Fibroblast of the aortic adventitia (primary cell): ENCODE measurements at regions not wholly inside any gene's neighbourhood (a gene's known extent, or its start where the extent isn't known, plus 50 kb on each side); places are given as distances from the start of the nearest gene placed in this dataset.

Experiments
- DNase-seq: peaks from one replicate; pipeline ENCODE4 v3.0.0-alpha.2; 2010; ENCODE audit warnings: low read depth
- H3K4me3 ChIP-seq: 2 replicates; pipeline ENCODE4 v1.5.1; 2011; ENCODE audit warnings: low read depth, mild to moderate bottlenecking, control low read depth, low read length, moderate library complexity
- CTCF ChIP-seq: IDR thresholded peaks from 2 replicates; pipeline ENCODE4 v1.5.1; 2011; ENCODE audit warnings: mild to moderate bottlenecking, low read length, control low read depth, inconsistent platforms; ENCODE audit not compliant: insufficient read depth

GRCh38 chr6:163985710-163986109 lies 571.2 kb downstream of the QKI start:
- no peak for DNase-seq
- TF ChIP-seq CTCF: no peak
- H3K4me3 ChIP-seq: no peak overlapping the region

DNA sequence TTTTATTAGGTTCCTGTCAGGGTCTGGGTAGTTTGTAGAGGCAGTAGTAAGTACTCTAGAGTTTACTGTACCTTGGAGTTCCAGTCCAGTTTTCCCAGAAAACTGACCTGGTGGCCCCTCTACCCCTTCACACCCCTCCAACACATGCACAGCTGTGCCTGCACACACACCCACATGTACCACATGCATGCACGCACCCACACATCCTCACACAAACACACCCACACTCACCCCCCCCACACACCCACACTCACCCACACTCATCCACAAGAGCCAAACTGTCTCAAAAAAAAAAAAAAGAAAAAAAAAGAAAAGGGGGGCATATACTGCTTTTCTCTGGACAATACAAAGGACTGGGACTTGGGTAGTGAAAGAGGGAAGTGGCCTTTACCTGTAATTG lies 570.5 kb downstream of the QKI start:
- no peak for TF ChIP-seq CTCF
- no peak for DNase-seq
- H3K4me3 ChIP-seq: no peak overlapping the region

GRCh38 chr6:163984124-163984936 lies 569.8 kb downstream of the QKI start:
- H3K4me3 ChIP-seq: no peak overlapping the region
- no peak for TF ChIP-seq CTCF
- no peak for DNase-seq

DNA sequence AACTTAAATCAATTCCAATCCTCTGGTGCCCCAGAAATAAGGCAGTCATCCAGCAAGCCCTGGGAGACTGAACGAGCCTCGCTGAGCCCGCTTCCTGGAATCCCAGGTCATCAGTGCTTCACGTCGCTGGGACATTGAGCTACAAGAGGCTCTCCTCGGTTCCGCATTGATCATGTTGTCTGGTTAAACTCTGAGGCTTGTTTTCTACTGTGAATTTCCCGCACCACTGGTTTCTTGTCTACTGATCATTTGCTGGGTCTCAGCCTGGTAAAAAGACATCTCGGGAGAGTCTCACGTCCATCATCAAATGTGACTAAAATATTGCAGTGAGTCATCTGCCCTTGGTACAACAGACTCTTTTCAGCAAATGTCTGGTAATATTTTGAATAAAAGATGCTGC lies 569.2 kb downstream of the QKI start:
- DNase-seq: no peak
- TF ChIP-seq CTCF: no peak
- H3K4me3 ChIP-seq: no peak overlapping the region

GRCh38 chr6:163974322-163974721 lies 559.8 kb downstream of the QKI start:
- DNase-seq: no peak
- H3K4me3 ChIP-seq: no peak overlapping the region
- no peak for TF ChIP-seq CTCF

GRCh38 chr6:163971841-163972838 lies 557.6 kb downstream of the QKI start:
- DNase-seq: no peak

More at GRCh38 chr6:163971841-163972838, 557.6 kb downstream of the QKI start:
- no peak for TF ChIP-seq CTCF
- H3K4me3 ChIP-seq: no peak overlapping the region
